Naive thymus-derived CD4-positive, alpha-beta T cell (primary cell): ENCODE measurements at regions not wholly inside any gene's neighbourhood (a gene's known extent, or its start where the extent isn't known, plus 50 kb on each side); places are given as distances from the start of the nearest gene placed in this dataset.
"Not testable (repeated sequence)": the region's sequence is repeated elsewhere in the genome, so short reads cannot be mapped to it uniquely, and the experiment has no call there.

ENCODE experiments used
- ATAC-seq: fragments of 150-1000 bp; cut with Tn5 transposase; 2 replicates; pipeline ENCODE4 v1.10.0; 2021; ENCODE audit warnings: mild to moderate bottlenecking, moderate library complexity
- CTCF ChIA-PET: fragments of 350-600 bp; sonication (Branson Sonifier 250); formaldehyde crosslinking; loops from one replicate; lab custom pipeline; 2021; ENCODE audit warnings: antibody characterized with exemption; lab: Charles Lee
- POLR2A ChIA-PET: fragments of 350-600 bp; sonication (Branson Sonifier 250); formaldehyde crosslinking; loops from one replicate; lab custom pipeline; 2021; ENCODE audit warnings: antibody characterized with exemption, inconsistent platforms; lab: Charles Lee
- DNase-seq, 9 donors: peaks; one replicate each; pipeline versions ENCODE4 v3.0.0 to v3.0.0-alpha.2; 2020 to 2022; ENCODE audit warnings: mixed read lengths in 1 of 9
- H3K27ac ChIP-seq: one replicate; pipeline ENCODE4 v1.7.0; 2013; ENCODE audit warnings: mild to moderate bottlenecking, low read depth, low read length, moderate library complexity
- H3K27me3 ChIP-seq, 2 donors: one replicate each; pipeline ENCODE4 v1.7.0; 2013; ENCODE audit warnings: low read length in 2 of 2, mild to moderate bottlenecking in 2 of 2, moderate library complexity in 2 of 2; ENCODE audit not compliant: control insufficient read depth in 2 of 2, insufficient read depth in 2 of 2
- H3K36me3 ChIP-seq, 3 experiments: 1 replicate in 2 of 3; 2 replicates in 1 of 3; pipeline ENCODE4 v1.7.0; 2013; ENCODE audit warnings: low read length in 3 of 3, mild to moderate bottlenecking in 3 of 3, moderate library complexity in 1 of 3; ENCODE audit not compliant: insufficient read depth in 3 of 3, control insufficient read depth in 2 of 3
- H3K4me1 ChIP-seq, 2 donors: one replicate each; pipeline ENCODE4 v1.7.0; 2013; ENCODE audit warnings: low read length in 2 of 2, mild to moderate bottlenecking in 2 of 2, moderate library complexity in 1 of 2; ENCODE audit not compliant: control insufficient read depth in 2 of 2, insufficient read depth in 2 of 2
- H3K4me3 ChIP-seq: 2 replicates; pipeline ENCODE4 v1.7.0; 2013; ENCODE audit warnings: mild to moderate bottlenecking, low read length
- H3K9me3 ChIP-seq, 3 experiments: 1 replicate in 2 of 3; 2 replicates in 1 of 3; pipeline ENCODE4 v1.7.0; 2013; ENCODE audit warnings: low read length in 3 of 3; ENCODE audit not compliant: control insufficient read depth in 2 of 3
- H3K27ac Mint-ChIP-seq, 9 donors: one replicate each; pipeline ENCODE4 v1.8.0; 2020 to 2022; ENCODE audit warnings: mixed read lengths in 9 of 9, mild to moderate bottlenecking in 8 of 9, moderate library complexity in 5 of 9, inconsistent platforms in 2 of 9
- H3K27me3 Mint-ChIP-seq, 5 donors: one replicate each; pipeline ENCODE4 v1.8.0; 2021 to 2022; ENCODE audit warnings: mixed read lengths in 5 of 5, mild to moderate bottlenecking in 1 of 5
- H3K36me3 Mint-ChIP-seq, 5 donors: one replicate each; pipeline ENCODE4 v1.8.0; 2020 to 2022; ENCODE audit warnings: mixed read lengths in 5 of 5, mild to moderate bottlenecking in 3 of 5, inconsistent platforms in 1 of 5
- H3K4me1 Mint-ChIP-seq, 7 donors: one replicate each; pipeline ENCODE4 v1.8.0; 2020 to 2022; ENCODE audit warnings: mixed read lengths in 7 of 7, mild to moderate bottlenecking in 3 of 7, inconsistent platforms in 1 of 7
- H3K4me3 Mint-ChIP-seq, 10 donors: one replicate each; pipeline ENCODE4 v1.8.0; 2020 to 2022; ENCODE audit warnings: mild to moderate bottlenecking in 10 of 10, mixed read lengths in 10 of 10, moderate library complexity in 6 of 10, inconsistent platforms in 2 of 10
- H3K9me3 Mint-ChIP-seq, 11 donors: one replicate each; pipeline ENCODE4 v1.8.0; 2020 to 2022; ENCODE audit warnings: mixed read lengths in 11 of 11, mild to moderate bottlenecking in 4 of 11, inconsistent platforms in 1 of 11, moderate library complexity in 1 of 11
- intact Hi-C, 2 donors: fragments of 100-400 bp; cut with micrococcal nuclease; formaldehyde crosslinking; loops; one replicate each; pipeline ENCODE4 v1.15.1; 2023

DNA sequence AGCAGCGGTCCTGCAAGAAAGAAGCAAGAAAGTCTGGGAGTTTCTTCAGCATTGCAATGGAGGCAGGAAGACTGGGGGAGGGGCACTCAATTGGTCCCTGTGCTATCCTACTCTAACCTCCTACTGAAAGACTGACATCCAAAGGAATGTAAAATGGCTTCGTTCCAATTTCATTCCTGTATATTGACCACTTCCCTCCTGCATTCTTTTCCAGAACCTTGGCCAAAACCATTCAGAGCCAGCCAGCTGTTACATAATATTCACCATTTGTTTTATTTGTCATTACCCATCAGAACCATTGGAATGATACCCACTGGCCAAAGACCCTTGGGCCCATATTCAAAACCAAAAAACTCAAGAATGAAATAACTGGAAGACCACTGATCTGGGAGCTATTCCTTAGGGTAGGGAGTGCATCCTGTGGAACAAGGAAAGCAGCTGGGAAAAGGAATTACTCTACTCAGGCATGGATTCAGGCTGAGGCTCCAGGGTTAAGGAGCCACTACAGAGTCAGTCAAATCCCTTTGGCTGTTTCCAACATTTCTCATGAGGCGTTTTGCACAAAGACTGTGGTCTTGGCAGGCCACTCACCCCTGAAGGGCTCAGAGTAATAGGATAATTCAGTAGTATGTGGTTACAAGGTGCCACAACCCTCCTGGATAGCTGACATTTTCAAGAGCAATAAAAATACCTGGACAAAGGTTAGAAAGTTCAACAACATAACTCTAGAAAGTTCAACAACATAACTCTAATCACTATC lies 148.7 kb upstream of the SLC1A3 start:
- CTCF ChIA-PET: no interaction called here
- no peaks in the 10 kb centered on the region for H3K4me1 ChIP-seq
- DNase-seq (no peak), ATAC-seq (no peak)
- H3K4me3 Mint-ChIP-seq: no peak overlapping the region
- no peaks in the 10 kb centered on the region for H3K36me3 ChIP-seq
- H3K9me3 Mint-ChIP-seq: peaks cover 0 to 5% (median 2%) of the 10 kb centered on the region in 11 donors
- H3K27me3 Mint-ChIP-seq: peaks cover 5 to 28% (median 17%) of the 10 kb centered on the region in 5 donors
- H3K27ac ChIP-seq: no peak overlapping the region
- intact Hi-C loops: no loop called here
- POLR2A ChIA-PET: no interaction called here
- peaks cover 0 to 5% (median 0%) of the 10 kb centered on the region in 5 donors for H3K36me3 Mint-ChIP-seq
- peaks cover 0 to 2% (median 0%) of the 10 kb centered on the region in 7 donors for H3K4me1 Mint-ChIP-seq
- no peak overlapping the region for H3K27ac Mint-ChIP-seq
- no peaks in the 10 kb centered on the region for H3K27me3 ChIP-seq
- no peak overlapping the region for H3K4me3 ChIP-seq
- no peaks in the 10 kb centered on the region for H3K9me3 ChIP-seq

- ATAC-seq (no peak), DNase-seq (no peak)
- ChIA-PET POLR2A (interaction anchor here (0.6 kb wide), 1 partner anchor 282 kb away, joined by 3 read pairs; no protein-coding TSS in a partner anchor), CTCF (no interaction called here)
- no peaks in the 10 kb centered on the region for H3K36me3 ChIP-seq
- Mint-ChIP-seq H3K4me3 (no peak overlapping the region), H3K36me3 (peaks cover 0 to 5% (median 0%) of the 10 kb centered on the region in 5 donors), H3K27me3 (peaks cover 8 to 29% (median 20%) of the 10 kb centered on the region in 5 donors), H3K4me1 (peaks cover 0 to 2% (median 0%) of the 10 kb centered on the region in 7 donors), H3K27ac (no peak overlapping the region), H3K9me3 (peaks cover 0 to 5% (median 2%) of the 10 kb centered on the region in 11 donors)
- intact Hi-C loops: no loop called here
- H3K4me3 ChIP-seq: no peak overlapping the region
- no peak overlapping the region for H3K27ac ChIP-seq
- H3K27me3 ChIP-seq: no peaks in the 10 kb centered on the region
- no peaks in the 10 kb centered on the region for H3K4me1 ChIP-seq
- H3K9me3 ChIP-seq: no peaks in the 10 kb centered on the region
These were observed 147.7 kb upstream of the SLC1A3 start for GRCh38 chr5:36458746-36459145.

- Mint-ChIP-seq H3K27ac (no peak overlapping the region), H3K4me1 (peaks cover 0 to 2% (median 0%) of the 10 kb centered on the region in 7 donors), H3K9me3 (peaks cover 0 to 5% (median 2%) of the 10 kb centered on the region in 11 donors), H3K27me3 (peaks cover 8 to 29% (median 20%) of the 10 kb centered on the region in 5 donors), H3K4me3 (no peak overlapping the region), H3K36me3 (peaks cover 0 to 5% (median 0%) of the 10 kb centered on the region in 5 donors)
- ATAC-seq (no peak), DNase-seq (no peak)
- Histone ChIP-seq H3K9me3 (no peaks in the 10 kb centered on the region), H3K27me3 (no peaks in the 10 kb centered on the region), H3K4me3 (no peak overlapping the region), H3K36me3 (no peaks in the 10 kb centered on the region), H3K4me1 (no peaks in the 10 kb centered on the region), H3K27ac (no peak overlapping the region)
- ChIA-PET POLR2A (interaction anchor here (0.6 kb wide), 1 partner anchor 283 kb away, joined by 3 read pairs; no protein-coding TSS in a partner anchor), CTCF (interaction anchor here (0.6 kb wide), 1 partner anchor 17 kb away, joined by 3 read pairs; no protein-coding TSS in a partner anchor)
- intact Hi-C loops: no loop called here
These were observed 146.9 kb upstream of the SLC1A3 start for GRCh38 chr5:36459176-36460135.

GRCh38 chr5:36462295-36463021 lies 143.9 kb upstream of the SLC1A3 start:
- Histone ChIP-seq H3K4me1 (no peaks in the 10 kb centered on the region), H3K36me3 (no peaks in the 10 kb centered on the region), H3K27me3 (no peaks in the 10 kb centered on the region), H3K9me3 (no peaks in the 10 kb centered on the region), H3K27ac (no peak overlapping the region), H3K4me3 (no peak overlapping the region)
- no peak for ATAC-seq
- Mint-ChIP-seq H3K4me1 (peaks cover 0 to 2% (median 0%) of the 10 kb centered on the region in 7 donors), H3K27me3 (peaks cover 11 to 21% (median 14%) of the 10 kb centered on the region in 5 donors), H3K36me3 (no peaks in the 10 kb centered on the region), H3K9me3 (no peaks in the 10 kb centered on the region), H3K4me3 (no peak overlapping the region), H3K27ac (no peak overlapping the region)
- intact Hi-C loops: no loop called here
- POLR2A ChIA-PET: no interaction called here
- DNase-seq: no peak
- CTCF ChIA-PET: no interaction called here

DNA sequence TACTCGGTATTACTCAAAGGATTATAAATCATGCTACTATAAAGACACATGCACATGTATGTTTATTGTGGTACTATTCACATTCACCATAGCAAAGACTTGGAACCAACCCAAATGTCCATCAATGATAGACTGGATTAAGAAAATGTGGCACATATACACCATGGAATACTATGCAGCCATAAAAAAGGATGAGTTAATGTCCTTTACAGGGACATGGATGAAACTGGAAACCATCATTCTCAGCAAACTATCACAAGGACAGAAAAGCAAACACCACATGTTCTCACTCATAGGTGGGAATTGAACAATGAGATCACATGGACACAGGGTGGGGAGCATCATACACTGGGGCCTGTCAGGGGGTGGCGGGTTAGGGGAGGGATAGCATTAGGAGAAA lies 130.5 kb upstream of the SLC1A3 start:
- H3K9me3 ChIP-seq, H3K27ac Mint-ChIP-seq, DNase-seq, H3K36me3 Mint-ChIP-seq, intact Hi-C loops, CTCF ChIA-PET, H3K4me3 ChIP-seq, H3K36me3 ChIP-seq, H3K4me3 Mint-ChIP-seq, ATAC-seq, H3K4me1 ChIP-seq, H3K27me3 ChIP-seq, H3K27ac ChIP-seq, H3K4me1 Mint-ChIP-seq, H3K9me3 Mint-ChIP-seq, POLR2A ChIA-PET, H3K27me3 Mint-ChIP-seq: not testable (repeated sequence)

DNA sequence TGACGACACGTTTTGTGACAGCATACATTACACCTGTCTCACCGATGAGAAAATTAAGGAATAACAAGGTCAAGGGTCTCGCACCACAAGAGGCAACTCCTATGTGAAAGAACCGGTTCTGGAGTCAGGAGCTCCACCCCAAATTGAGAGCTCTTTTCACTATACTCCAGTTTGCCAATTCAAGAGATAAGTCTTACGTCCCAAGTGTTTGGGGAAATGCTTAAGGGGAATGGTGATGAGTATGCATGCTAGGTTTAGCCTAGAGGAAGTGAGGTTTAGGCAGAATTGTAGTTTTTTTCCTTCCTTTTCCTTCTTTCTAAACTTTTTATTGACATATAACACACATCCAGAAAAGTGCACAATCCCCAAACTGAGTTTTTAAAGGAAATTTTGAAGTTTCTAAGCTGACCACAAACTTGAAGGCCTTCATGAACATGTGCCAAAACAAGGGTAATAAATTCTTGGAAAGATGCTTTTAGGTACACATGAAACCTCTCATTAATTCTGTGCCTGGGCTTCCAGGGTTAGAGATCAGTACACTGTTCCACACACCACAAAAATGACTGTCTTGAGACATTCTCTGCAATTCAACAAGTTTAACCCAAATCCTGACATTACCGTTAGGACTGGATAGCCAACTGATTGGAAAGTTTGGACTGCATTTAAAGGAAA lies 127.6 kb upstream of the SLC1A3 start:
- ChIA-PET CTCF (no interaction called here), POLR2A (no interaction called here)
- Histone ChIP-seq H3K4me1 (no peaks in the 10 kb centered on the region), H3K9me3 (no peaks in the 10 kb centered on the region), H3K27ac (no peak overlapping the region), H3K36me3 (no peaks in the 10 kb centered on the region), H3K4me3 (no peak overlapping the region), H3K27me3 (no peaks in the 10 kb centered on the region)
- Mint-ChIP-seq H3K27ac (no peak overlapping the region), H3K27me3 (no peaks in the 10 kb centered on the region), H3K36me3 (no peaks in the 10 kb centered on the region), H3K9me3 (peaks cover 0 to 8% (median 0%) of the 10 kb centered on the region in 11 donors), H3K4me3 (no peak overlapping the region), H3K4me1 (no peaks in the 10 kb centered on the region)
- no peak for DNase-seq
- ATAC-seq: no peak
- intact Hi-C loops: no loop called here
